ENCODE measurements at regions not wholly inside any gene's neighbourhood (a gene's known extent, or its start where the extent isn't known, plus 50 kb on each side); places are given as distances from the start of the nearest gene placed in this dataset.

- Histone ChIP-seq H2AK5ac (ENCODE audit: insufficient read length, low read length) (no peak overlapping the region), H3K4me2 (ENCODE audit: insufficient read depth, insufficient read length, low read length) (no peak overlapping the region), H3K79me2 (ENCODE audit: insufficient read depth, low read length) (no peaks in the 10 kb centered on the region), H2BK15ac (ENCODE audit: low read depth, low read length) (no peak overlapping the region), H3K18ac (ENCODE audit: insufficient read length, low read depth, low read length) (no peak overlapping the region), H2AFZ (ENCODE audit: low read length) (no peak overlapping the region), H3K27me3 (ENCODE audit: insufficient read depth, low read length) (no peaks in the 10 kb centered on the region), H3K27ac (ENCODE audit: insufficient read length, low read depth, low read length) (no peak overlapping the region), H3K56ac (ENCODE audit: insufficient read length, low read depth, low read length) (no peak overlapping the region), H3T11ph (ENCODE audit: low read length) (no peak overlapping the region), H3K4me1 (ENCODE audit: insufficient read depth, low read length) (no peaks in the 10 kb centered on the region), H3K9ac (ENCODE audit: extremely low read depth, insufficient read length, low read length) (no peak overlapping the region), H4K20me1 (ENCODE audit: control insufficient read depth, insufficient read depth, insufficient read length) (no peaks in the 10 kb centered on the region), H2BK20ac (ENCODE audit: low read depth, low read length, poor library complexity, severe bottlenecking) (no peak overlapping the region), H4K8ac (replicated peaks; ENCODE audit: insufficient read length, low read depth, low read length) (no peak overlapping the region), H3K14ac (ENCODE audit: insufficient read depth, low read length) (no peak overlapping the region), H4K91ac (ENCODE audit: insufficient read length, low read depth, low read length) (no peak overlapping the region), H2BK12ac (ENCODE audit: insufficient read length, low read depth, low read length) (no peak overlapping the region), H3K23me2 (ENCODE audit: insufficient read length, low read depth, low read length, poor library complexity, severe bottlenecking) (no peaks in the 10 kb centered on the region), H2BK5ac (ENCODE audit: insufficient read length, low read length) (no peak overlapping the region), H4K5ac (ENCODE audit: insufficient read length, low read depth, low read length) (no peak overlapping the region), H2BK120ac (ENCODE audit: low read depth, low read length, poor library complexity, severe bottlenecking) (no peak overlapping the region), H3K79me1 (ENCODE audit: insufficient read depth, low read depth, low read length, poor library complexity, severe bottlenecking) (no peaks in the 10 kb centered on the region), H3K9me3 (ENCODE audit: control insufficient read depth, low read depth, low read length) (no peaks in the 10 kb centered on the region), H3K4ac (ENCODE audit: low read depth, low read length) (no peak overlapping the region), H3K23ac (ENCODE audit: insufficient read length, low read depth, low read length) (no peak overlapping the region)
- Mint-ChIP-seq H3K27ac (peak overlapping the region in 1 of 3 experiments; percentile 42; a peak in 1 of 7 replicates), H3K36me3 (ENCODE audit: insufficient read depth in 1 of 3, low read depth in 3 of 3) (peaks cover 0 to 6% (median 5%) of the 10 kb centered on the region in 3 experiments; a peak in 4 of 7 replicates), H3K27me3 (ENCODE audit: low read depth) (no peaks in the 10 kb centered on the region; the same call in 1 of the 2 replicates), H3K9me3 (peaks cover 5 to 10% of the 10 kb centered on the region in 2 experiments), H3K4me1 (peaks cover 35 to 41% of the 10 kb centered on the region in 2 experiments), H3K4me3 (no peak overlapping the region)
- no CpG with 5 or more reads among the region's 2 CpGs for WGBS (ENCODE audit: extremely low coverage, insufficient read length, low lambda C conversion rate)
- no peak for TF ChIP-seq CTCF (conservative IDR thresholded peaks at IDR 0.05)
- no peak for DNase-seq
These were observed 136.4 kb downstream of the RPS29 start for GRCh38 chr14:49449749-49450148.

Data from H9 (cell line).